NT2/D1 (cell line): ENCODE measurements at regions not wholly inside any gene's neighbourhood (a gene's known extent, or its start where the extent isn't known, plus 50 kb on each side); places are given as distances from the start of the nearest gene placed in this dataset.
"Not testable (repeated sequence)": the region's sequence is repeated elsewhere in the genome, so short reads cannot be mapped to it uniquely, and the experiment has no call there.

Experiments
- SUZ12 ChIP-seq: IDR thresholded peaks from 2 replicates; pipeline ENCODE4 v1.6.1; 2011; ENCODE audit not compliant: insufficient read length, insufficient read depth; ENCODE audit errors: extremely low read depth
- YY1 ChIP-seq: IDR thresholded peaks from 2 replicates; pipeline ENCODE4 v1.6.1; 2011; ENCODE audit not compliant: insufficient read length, insufficient read depth
- ZNF274 ChIP-seq: IDR thresholded peaks from 2 replicates; pipeline ENCODE4 v1.6.1; 2011; ENCODE audit warnings: mild to moderate bottlenecking, low read depth, low read length

DNA sequence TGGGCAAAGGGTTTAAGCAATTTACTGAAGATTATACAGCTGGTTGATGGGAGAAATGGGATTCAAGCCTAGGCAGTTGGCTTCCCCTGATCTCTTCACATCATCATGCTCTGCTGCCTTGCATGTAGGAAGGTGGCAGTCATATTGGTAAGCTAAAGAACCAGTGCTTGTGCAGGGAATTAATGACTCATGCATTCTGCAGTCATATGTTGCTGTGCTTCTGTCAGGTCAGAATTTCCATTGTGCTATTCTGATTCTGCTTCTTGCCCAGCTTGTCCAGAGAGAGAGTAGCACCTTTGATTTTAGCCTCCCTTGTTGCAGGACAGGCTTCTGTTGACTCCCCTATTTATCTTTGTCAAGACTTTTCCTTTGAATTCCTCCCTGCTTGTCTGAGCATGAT is 114.0 kb upstream of the IKBKE start:
- TF ChIP-seq YY1, ZNF274, SUZ12: not testable (repeated sequence)
